ENCODE measurements at regions not wholly inside any gene's neighbourhood (a gene's known extent, or its start where the extent isn't known, plus 50 kb on each side); places are given as distances from the start of the nearest gene placed in this dataset.
A peak's percentile ranks its signal among the peaks of the same experiment; 100 is the strongest.
"Not testable (repeated sequence)": the region's sequence is repeated elsewhere in the genome, so short reads cannot be mapped to it uniquely, and the experiment has no call there.

DNA sequence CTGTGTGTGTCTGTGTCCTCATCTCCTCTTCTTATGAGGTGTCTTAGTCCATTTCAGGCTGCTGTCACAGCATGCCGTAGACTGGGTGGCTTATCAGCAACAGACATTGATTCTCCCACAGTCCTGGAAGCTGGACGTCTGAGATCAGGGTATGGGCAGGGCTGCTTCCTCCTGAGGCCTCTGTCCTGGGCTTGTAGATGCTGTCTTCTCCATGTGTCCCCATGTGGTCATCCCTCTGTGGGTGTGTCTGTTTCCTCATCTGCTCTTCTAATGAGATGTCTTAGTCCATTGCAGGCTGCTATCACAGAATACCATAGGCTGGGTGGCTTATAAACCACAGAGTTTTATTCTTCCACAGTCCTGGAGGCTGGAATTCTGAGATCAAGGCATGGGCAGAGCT is 205.0 kb upstream of the USP9Y start:
- no peaks in the 10 kb centered on the region for H3K27me3 Mint-ChIP-seq
- H3K27ac Mint-ChIP-seq = no peak overlapping the region
- CTCF ChIA-PET = no interaction called here
- no peaks in the 10 kb centered on the region for H3K4me1 Mint-ChIP-seq
- no peaks in the 10 kb centered on the region for H3K9me3 Mint-ChIP-seq
- POLR2A ChIA-PET = no interaction called here
- DNase-seq = no peak
- H3K36me3 Mint-ChIP-seq (ENCODE audit: low read depth) = no peaks in the 10 kb centered on the region
- no peak overlapping the region for H3K4me3 Mint-ChIP-seq

GRCh38 chrY:12500096-12500495 is 200.9 kb upstream of the USP9Y start:
- H3K27me3 Mint-ChIP-seq = no peaks in the 10 kb centered on the region
- no peak overlapping the region for H3K27ac Mint-ChIP-seq
- CTCF ChIA-PET = no interaction called here
- POLR2A ChIA-PET = no interaction called here
- H3K4me3 Mint-ChIP-seq = no peak overlapping the region
- no peaks in the 10 kb centered on the region for H3K4me1 Mint-ChIP-seq
- H3K36me3 Mint-ChIP-seq (ENCODE audit: low read depth) = no peaks in the 10 kb centered on the region
- no peaks in the 10 kb centered on the region for H3K9me3 Mint-ChIP-seq
- no peak for DNase-seq

- DNase-seq; H3K27me3 Mint-ChIP-seq; CTCF ChIA-PET; H3K4me3 Mint-ChIP-seq; H3K9me3 Mint-ChIP-seq; H3K36me3 Mint-ChIP-seq (ENCODE audit: low read depth); H3K4me1 Mint-ChIP-seq; POLR2A ChIA-PET; H3K27ac Mint-ChIP-seq: not testable (repeated sequence)
These were observed 197.0 kb upstream of the USP9Y start for GRCh38 chrY:12504028-12504427.

DNA sequence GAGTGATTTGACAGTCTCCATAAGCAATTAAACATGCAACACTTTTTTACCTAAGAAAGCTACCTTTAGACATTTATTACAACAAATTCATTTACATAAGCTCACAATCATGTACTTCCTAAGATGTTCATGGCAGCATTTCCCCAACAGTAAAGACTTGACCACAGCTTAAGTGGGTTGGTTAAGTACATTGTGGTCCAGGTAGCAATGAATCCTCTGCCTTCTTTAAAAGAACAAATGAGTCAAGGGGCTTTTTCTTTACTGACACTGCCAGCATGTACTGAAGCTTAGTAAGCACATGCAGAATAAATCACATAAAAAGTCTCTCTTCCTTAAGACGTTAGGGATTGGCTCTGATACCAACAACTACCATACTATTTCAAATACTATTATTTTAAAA is 183.7 kb upstream of the USP9Y start:
- POLR2A ChIA-PET = no interaction called here
- CTCF ChIA-PET = no interaction called here
- Mint-ChIP-seq H3K4me3 (no peak overlapping the region), H3K27me3 (peaks cover 4% of the 10 kb centered on the region), H3K4me1 (no peaks in the 10 kb centered on the region), H3K9me3 (no peaks in the 10 kb centered on the region), H3K36me3 (ENCODE audit: low read depth) (no peaks in the 10 kb centered on the region), H3K27ac (no peak overlapping the region)
- DNase-seq = no peak

- DNase-seq = no peak
- H3K27ac Mint-ChIP-seq = no peak overlapping the region
- CTCF ChIA-PET = no interaction called here
- H3K27me3 Mint-ChIP-seq = peaks cover 2% of the 10 kb centered on the region
- no peaks in the 10 kb centered on the region for H3K4me1 Mint-ChIP-seq
- no peaks in the 10 kb centered on the region for H3K9me3 Mint-ChIP-seq
- POLR2A ChIA-PET = no interaction called here
- no peak overlapping the region for H3K4me3 Mint-ChIP-seq
- H3K36me3 Mint-ChIP-seq (ENCODE audit: low read depth) = no peaks in the 10 kb centered on the region
These were observed 175.8 kb upstream of the USP9Y start for GRCh38 chrY:12525206-12525605.

DNA sequence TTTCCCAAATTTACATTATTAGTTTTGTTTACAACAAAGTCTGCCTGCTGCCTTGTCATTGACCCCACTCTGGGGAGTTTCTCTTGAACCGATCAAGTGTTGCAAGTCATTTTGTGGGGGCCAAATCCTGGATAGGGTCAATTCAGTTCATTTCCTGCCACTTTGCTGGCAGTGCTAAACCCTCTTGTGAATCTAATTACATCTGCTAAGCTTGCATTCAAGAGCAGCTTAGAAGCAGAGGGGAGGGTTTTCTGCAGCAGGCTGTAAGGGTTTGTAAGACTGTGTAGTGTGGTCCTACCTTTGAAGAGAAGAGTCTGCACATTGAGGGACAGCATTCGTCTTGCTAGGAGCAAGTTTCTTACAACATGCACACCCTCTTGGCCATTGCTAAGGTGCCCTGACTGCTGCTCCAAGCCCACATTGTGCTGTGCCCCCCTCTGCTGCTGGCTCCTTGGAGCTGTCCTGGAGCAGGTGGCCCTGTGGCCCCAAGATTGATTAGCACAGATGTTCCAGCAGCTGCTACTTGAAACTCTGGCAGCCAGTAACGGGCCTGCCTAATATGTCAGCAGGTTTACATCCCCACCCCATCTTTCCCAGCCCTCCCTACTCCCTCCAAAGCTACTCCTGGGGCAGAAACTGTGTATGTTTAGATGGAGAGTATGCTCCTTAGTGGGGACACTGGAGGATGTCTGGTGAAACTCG is 174.5 kb upstream of the USP9Y start:
- DNase-seq = no peak
- H3K27ac Mint-ChIP-seq = no peak overlapping the region
- CTCF ChIA-PET = no interaction called here
- POLR2A ChIA-PET = no interaction called here
- peaks cover 2% of the 10 kb centered on the region for H3K27me3 Mint-ChIP-seq
- peaks cover 4% of the 10 kb centered on the region for H3K4me1 Mint-ChIP-seq
- H3K9me3 Mint-ChIP-seq = no peaks in the 10 kb centered on the region
- H3K4me3 Mint-ChIP-seq = no peak overlapping the region
- no peaks in the 10 kb centered on the region for H3K36me3 Mint-ChIP-seq (ENCODE audit: low read depth)

- ChIA-PET POLR2A (no interaction called here), CTCF (no interaction called here)
- Mint-ChIP-seq H3K27ac (peak overlapping the region; percentile 81), H3K9me3 (no peaks in the 10 kb centered on the region), H3K4me3 (peak overlapping the region; percentile 49), H3K36me3 (ENCODE audit: low read depth) (no peaks in the 10 kb centered on the region), H3K4me1 (peaks cover 10% of the 10 kb centered on the region), H3K27me3 (peaks cover 17% of the 10 kb centered on the region)
- no peak for DNase-seq
These were observed 163.7 kb upstream of the USP9Y start for GRCh38 chrY:12537226-12537854.

DNA sequence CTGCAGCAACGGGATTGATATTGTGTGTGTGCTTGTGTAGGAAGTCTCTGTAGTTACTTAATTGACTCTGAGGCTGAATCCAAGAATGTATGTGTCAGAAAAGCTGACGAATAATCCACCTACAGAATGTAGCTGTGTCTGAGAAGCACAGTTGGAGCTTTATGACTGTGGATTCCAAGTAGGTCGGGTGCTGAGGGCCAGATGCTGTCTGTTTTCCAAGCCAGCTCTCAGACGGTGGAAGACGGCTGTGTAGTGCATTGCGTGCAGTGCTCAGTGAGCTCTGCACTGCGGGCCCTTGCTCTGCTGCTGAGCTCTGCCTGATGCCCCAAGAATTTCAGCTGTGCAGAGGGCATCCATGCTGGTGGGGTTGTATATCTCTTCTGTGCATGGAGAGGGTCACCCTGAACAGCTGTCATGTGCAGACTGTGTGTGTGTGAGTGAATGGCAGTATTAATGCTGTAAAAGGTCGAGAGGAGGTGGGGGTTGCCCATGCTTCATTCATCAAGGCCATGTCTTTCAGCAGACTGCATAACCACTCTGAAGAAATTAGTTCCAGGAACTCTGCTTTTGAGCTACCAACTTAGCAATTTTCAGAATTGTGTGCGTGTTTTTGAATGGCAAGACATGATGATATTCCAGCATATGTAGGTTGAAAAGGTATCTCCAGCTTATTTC is 154.1 kb upstream of the USP9Y start:
- CTCF ChIA-PET = no interaction called here

GRCh38 chrY:12552471-12553283 is 148.4 kb upstream of the USP9Y start:
- H3K36me3 Mint-ChIP-seq (ENCODE audit: low read depth) = no peaks in the 10 kb centered on the region
- H3K27me3 Mint-ChIP-seq = peaks cover 2% of the 10 kb centered on the region
- no peak overlapping the region for H3K4me3 Mint-ChIP-seq
- peaks cover 41% of the 10 kb centered on the region for H3K4me1 Mint-ChIP-seq
- no peak for DNase-seq
- CTCF ChIA-PET = no interaction called here
- H3K9me3 Mint-ChIP-seq = peaks cover 4% of the 10 kb centered on the region
- POLR2A ChIA-PET = interaction anchor here (0.5 kb wide), 1 partner anchor 109 kb away, joined by 3 read pairs; no protein-coding TSS in a partner anchor
- peak overlapping the region; percentile 67 for H3K27ac Mint-ChIP-seq

More for the DNA sequence above, 154.1 kb upstream of the USP9Y start:
- H3K27me3 Mint-ChIP-seq = peaks cover 2% of the 10 kb centered on the region
- peaks cover 4% of the 10 kb centered on the region for H3K9me3 Mint-ChIP-seq
- H3K27ac Mint-ChIP-seq = no peak overlapping the region
- POLR2A ChIA-PET = no interaction called here
- peaks cover 7% of the 10 kb centered on the region for H3K4me1 Mint-ChIP-seq
- no peak for DNase-seq
- H3K4me3 Mint-ChIP-seq = no peak overlapping the region
- no peaks in the 10 kb centered on the region for H3K36me3 Mint-ChIP-seq (ENCODE audit: low read depth)

DNA sequence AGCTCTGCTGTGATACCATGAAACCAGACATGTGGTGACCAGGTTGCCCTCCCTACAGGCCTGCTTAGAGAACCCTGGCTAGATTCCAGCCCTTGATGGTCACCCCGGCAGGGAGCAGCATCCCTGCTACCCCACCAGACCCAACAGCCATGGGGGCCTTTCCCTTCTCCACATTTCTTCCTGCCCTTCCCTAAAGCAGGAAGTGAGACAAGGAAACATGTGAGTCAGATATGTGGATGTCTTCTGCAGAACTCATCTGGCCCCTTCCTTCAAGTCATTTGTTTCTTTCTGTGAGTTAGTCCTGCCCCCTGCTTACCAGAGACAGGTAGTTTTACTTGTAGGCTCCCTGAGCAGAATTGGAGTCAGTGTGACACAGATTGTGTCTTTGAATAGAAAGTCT is 147.1 kb upstream of the USP9Y start:
- no peak overlapping the region for H3K4me3 Mint-ChIP-seq
- H3K27ac Mint-ChIP-seq = no peak overlapping the region
- H3K27me3 Mint-ChIP-seq = peaks cover 5% of the 10 kb centered on the region
- ChIA-PET CTCF (no interaction called here), POLR2A (no interaction called here)
- H3K9me3 Mint-ChIP-seq = peaks cover 10% of the 10 kb centered on the region
- DNase-seq = no peak
- H3K4me1 Mint-ChIP-seq = peaks cover 50% of the 10 kb centered on the region
- peaks cover 7% of the 10 kb centered on the region for H3K36me3 Mint-ChIP-seq (ENCODE audit: low read depth)

- Mint-ChIP-seq H3K27me3 (peaks cover 3% of the 10 kb centered on the region), H3K27ac (no peak overlapping the region), H3K4me1 (peaks cover 58% of the 10 kb centered on the region), H3K36me3 (ENCODE audit: low read depth) (peaks cover 15% of the 10 kb centered on the region), H3K9me3 (peaks cover 16% of the 10 kb centered on the region), H3K4me3 (no peak overlapping the region)
- CTCF ChIA-PET = no interaction called here
- no peak for DNase-seq
- POLR2A ChIA-PET = no interaction called here
These were observed 146.0 kb upstream of the USP9Y start for GRCh38 chrY:12555005-12555404.

DNA sequence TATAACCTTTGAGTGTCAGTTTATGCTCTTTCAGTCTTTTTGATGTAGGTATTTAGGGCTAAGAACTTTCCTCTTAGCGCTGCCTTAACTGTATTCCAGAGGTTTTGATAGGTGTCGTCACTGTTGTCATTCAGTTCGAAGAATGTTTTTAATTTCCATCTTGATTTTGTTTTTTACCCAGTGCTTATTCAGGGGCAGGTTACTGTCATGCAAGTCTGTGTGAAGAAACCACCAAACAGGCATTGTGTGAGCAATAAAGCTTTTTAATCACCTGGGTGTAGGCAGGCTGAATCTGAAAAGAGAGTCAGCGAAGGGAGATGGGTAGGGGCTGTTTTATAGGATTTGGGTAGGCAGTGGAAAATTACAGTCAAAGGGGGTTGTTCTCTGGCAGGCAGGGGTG is 142.0 kb upstream of the USP9Y start:
- Mint-ChIP-seq H3K27ac (peak overlapping the region; percentile 83), H3K9me3 (peaks cover 36% of the 10 kb centered on the region), H3K36me3 (ENCODE audit: low read depth) (peaks cover 19% of the 10 kb centered on the region), H3K4me3 (peak overlapping the region; percentile 23), H3K27me3 (peaks cover 3% of the 10 kb centered on the region), H3K4me1 (peaks cover 30% of the 10 kb centered on the region)
- CTCF ChIA-PET = no interaction called here
- no peak for DNase-seq
- POLR2A ChIA-PET = no interaction called here

DNA sequence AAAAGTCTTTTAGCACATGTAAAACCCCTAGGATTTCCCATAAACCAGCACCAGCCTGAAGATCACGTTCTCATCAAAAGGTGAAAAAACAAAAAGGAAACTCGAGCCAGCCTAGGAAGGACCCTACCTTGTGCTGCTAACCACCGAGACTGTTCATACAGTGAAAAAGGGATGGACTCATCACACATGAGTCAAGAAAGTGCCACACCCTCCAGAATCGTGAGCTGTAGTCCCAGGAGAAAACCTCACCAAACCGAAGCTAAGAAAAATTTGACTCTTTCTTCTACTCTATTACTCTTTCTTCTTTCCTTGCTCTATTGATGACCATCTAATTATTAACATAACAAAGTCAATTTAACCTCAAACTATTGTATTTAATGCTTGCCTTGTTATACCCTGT is 124.8 kb upstream of the USP9Y start:
- no peak overlapping the region for H3K4me3 Mint-ChIP-seq

More for the DNA sequence above, 124.8 kb upstream of the USP9Y start:
- Mint-ChIP-seq H3K36me3 (ENCODE audit: low read depth) (no peaks in the 10 kb centered on the region), H3K9me3 (no peaks in the 10 kb centered on the region), H3K4me1 (no peaks in the 10 kb centered on the region), H3K27me3 (peaks cover 5% of the 10 kb centered on the region), H3K27ac (no peak overlapping the region)
- no peak for DNase-seq
- POLR2A ChIA-PET = no interaction called here
- CTCF ChIA-PET = no interaction called here
